GM10847 (cell line): ENCODE measurements at regions not wholly inside any gene's neighbourhood (a gene's known extent, or its start where the extent isn't known, plus 50 kb on each side); places are given as distances from the start of the nearest gene placed in this dataset.

Experiments
- POLR2A ChIP-seq: IDR thresholded peaks from 2 replicates; pipeline ENCODE4 v1.6.1; 2011; ENCODE audit not compliant: insufficient read length; ENCODE audit errors: extremely low read depth

DNA sequence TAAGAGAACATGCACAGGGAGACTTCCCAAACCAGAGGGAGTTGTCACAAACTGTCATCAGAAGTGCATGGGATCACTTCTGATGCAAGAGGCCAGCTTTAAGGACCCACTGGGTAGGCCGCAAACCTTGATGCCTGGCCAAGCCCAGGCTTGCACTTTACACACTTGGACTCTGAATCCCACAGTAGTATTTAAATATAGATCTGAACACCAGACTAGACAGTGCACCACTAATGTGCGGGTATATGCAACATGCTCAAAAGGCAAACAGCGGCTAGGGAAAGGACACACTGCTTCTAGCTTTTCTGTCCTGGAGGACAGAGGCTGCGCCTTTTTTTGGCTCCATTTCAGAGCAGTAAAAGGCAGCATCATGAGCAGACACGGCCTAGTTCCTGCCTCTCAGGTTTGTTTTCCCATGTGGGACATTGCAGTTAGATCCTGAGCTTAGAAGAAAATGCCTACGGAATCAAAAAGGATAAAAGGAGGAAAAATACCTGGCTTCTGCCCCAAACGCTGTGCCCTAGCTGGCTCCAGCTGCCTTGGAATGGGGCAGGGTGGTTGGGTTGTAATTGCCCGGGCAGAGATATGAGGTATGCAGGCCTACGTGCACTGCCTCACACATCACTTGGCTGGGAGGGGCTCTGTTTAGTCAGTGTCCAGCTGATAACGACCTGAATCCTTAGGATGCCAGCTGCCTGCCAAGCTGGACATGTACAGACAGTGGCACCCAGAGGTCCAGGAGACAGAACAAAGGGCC, 84.5 kb upstream of the EGLN3 start:
- no peak for TF ChIP-seq POLR2A

DNA sequence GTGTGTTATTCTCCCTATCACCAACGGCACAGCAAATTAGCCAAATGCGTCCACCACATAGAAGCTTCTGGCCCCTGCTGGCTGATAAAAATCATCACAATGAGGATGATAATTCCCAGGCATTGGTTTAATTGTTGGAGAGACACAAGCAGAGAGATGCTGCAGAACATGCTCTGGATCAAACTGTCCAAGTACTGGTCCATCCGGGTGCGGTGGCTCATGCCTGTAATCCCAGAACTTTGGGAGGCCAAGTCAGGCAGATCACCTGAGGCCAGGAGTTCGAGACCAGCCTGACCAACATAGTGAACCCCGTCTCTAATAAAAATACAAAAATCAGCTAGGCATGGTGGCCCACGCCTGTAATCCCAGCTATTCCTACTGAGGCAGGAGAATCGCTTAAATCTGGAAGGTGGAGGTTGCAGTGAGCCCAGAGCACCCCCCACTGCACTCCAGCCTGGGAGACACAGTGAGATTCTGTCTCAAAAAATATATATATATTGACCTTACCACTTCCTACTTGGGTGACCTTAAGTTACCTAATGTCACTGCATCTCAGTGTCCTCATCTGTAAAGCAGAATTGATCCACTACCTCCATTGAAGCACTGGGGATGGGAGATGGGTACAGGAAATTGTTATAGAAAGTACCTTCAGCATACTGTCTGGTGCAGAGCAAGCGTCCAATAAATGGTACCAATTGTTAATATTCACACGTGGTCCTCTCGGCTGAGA, 83.7 kb upstream of the EGLN3 start:
- TF ChIP-seq POLR2A, result no peak

DNA sequence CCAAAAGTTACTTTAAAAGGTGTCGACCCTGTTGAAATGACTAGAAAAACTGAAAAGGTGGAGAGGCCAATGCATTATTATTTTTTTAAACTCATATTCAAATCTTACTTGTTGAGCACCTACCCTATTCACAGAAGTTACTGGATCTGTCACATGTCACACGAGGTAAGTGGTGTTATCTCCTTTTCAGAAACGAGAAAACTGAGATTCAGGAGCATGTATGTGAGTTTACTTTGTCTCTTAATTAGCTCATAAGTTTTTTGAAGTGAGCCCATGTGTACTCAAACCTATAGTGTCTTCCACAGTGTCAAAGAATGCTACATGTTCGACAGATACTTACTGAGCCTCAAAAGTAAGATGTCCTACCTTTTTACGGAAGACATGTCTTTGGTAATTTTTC, 81.8 kb upstream of the EGLN3 start:
- no peak for TF ChIP-seq POLR2A

DNA sequence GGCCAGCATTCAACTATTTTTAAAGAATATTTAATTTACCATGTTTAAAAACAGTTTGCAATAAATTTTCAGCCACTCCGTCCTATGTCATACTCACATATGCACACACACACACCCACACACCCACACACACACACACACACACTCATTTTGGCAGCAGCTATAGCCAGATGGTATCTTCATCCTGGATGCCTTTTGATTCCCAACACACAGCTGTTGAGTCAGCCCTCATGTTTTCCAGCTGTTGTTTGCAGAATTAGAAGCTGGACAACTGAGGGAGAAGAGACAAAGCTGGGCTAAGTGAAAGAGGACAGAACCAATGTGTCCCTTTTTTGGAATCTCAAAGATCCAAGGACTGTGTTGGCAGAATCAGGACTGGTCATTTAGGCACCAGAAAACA, 80.0 kb upstream of the EGLN3 start:
- no peak for TF ChIP-seq POLR2A

DNA sequence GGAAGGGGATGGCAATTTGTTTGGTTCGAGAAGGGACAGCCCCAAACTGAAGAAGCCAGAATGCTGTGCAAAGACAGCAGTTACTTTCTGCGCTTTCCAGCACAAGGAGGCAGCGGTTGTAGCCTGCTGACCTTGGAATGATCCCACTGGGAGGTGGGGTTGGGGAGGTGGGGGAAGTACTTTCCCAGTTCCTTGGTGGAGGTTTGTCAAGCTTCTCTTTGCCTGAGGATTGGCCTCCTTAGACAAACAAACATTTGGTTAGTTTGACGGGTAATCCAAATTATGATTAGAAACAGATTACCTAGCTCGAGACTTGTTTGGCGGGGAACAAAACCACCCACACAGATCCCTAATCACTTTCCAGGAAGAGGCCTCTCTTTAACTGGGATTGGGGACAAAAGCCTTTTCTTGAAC, 79.1 kb upstream of the EGLN3 start:
- no peak for TF ChIP-seq POLR2A

DNA sequence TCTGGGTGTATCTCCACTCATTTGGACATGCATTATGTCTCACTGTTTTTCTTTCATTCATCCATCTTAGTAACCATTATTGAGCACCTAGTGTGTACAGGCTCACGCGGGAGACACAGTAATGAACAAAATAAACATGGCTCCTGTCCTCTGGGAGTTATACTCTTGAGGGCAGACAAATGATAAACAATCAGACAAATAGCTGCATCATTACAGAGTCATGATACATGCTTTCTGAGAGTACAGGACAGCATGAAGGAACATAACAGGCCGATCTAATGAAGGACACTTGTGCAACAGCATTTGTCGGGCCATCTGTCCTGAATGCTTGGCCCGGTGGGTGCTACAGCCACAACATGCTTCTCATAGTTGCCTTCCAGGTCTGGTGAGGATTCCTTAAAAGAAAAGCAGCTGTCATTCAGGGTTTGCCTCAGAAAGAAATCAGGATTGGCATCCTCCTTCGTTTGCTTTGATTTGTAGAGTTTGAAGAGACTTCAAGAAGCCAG, 77.2 kb upstream of the EGLN3 start:
- no peak for TF ChIP-seq POLR2A

DNA sequence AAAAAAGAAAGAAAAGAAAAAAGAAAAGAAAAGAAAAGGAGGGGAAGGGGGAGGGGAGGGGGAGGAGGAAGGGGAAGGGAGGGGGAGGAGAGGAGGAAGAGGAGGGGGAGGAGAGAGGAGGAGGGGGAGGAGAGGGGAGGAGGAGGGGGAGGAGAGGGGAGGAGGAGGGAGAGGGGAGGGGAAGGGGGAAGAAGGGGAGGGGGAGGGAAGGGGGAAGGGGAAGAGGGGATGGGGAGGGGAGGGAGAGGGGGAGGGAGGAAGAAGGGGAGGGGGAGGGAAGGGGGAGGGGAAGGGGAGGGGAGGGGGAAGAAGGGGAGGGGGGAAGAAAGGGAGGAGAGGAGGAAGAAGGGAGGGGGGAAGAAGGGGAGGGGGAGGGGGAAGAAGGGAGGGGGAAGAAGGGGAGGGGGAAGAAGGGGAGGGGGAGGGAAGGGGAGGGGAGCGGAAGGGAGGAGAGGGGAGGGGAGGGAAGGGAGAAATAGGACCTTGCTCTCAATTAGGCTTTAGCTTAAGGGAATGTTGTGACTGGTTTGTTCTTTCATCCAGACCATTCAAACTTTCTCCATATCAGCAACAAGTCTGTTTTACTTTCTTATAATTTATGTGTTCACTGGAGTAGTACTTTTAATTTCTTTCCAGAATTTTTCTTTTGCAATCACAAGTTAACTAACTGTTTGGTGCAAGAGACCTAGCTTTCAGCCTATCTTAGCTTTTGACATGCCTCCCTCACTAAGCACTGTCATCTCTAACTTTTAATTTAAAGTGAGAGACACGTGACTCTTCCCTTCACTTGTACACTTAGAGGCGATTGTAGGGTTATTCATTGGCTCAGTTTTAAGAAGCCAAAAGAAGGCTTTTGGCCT, 76.5 kb upstream of the EGLN3 start:
- no peak for TF ChIP-seq POLR2A

DNA sequence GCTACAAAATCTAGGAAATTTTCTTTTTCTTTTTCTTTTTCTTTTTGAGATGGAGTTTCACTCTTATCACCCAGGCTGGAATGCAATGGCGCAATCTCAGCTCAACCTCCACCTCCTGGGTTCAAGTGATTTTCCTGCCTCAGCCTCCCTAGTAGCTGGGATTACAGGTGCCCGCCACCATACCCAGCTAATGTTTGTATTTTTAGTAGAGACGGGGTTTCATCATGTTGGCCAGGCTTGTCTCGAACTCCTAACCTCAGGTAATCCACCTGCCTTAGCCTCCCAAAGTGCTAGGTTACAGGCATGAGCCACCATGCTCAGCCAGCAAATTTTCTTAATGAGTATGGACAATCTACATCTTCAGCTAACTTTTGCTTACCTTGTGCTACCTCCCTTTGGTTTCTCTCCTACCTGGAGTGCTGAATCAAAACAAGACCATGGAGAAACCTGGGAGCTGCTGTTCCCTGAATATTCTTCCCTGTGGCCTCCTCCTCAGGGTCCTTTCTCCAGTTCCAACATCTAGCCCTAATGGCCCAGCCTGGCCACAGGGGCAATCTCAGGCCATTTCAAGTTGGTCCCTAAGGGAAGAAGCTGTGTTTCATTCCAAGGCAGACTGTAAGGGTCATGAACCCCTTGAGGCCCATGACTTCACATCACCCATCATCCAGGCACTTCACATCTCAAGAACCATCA, 74.6 kb upstream of the EGLN3 start:
- TF ChIP-seq POLR2A, result no peak

DNA sequence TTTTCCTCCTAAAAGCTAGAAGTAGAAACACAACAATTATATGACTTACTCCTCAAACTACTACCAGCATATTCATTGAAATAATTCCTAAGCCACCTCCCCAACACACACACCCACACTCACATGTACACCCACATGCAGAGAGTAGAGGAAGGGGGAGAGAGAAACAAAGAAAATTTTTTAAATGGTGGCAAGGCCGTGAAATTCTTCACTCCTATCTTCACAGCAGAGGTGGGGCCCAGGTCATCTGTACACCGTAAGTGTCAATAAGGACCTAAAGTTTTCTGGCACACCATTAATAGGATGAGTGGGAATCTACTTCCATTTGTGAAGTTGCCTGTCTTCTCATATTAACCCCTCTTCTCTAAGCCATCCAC, 73.9 kb upstream of the EGLN3 start:
- TF ChIP-seq POLR2A, result no peak

DNA sequence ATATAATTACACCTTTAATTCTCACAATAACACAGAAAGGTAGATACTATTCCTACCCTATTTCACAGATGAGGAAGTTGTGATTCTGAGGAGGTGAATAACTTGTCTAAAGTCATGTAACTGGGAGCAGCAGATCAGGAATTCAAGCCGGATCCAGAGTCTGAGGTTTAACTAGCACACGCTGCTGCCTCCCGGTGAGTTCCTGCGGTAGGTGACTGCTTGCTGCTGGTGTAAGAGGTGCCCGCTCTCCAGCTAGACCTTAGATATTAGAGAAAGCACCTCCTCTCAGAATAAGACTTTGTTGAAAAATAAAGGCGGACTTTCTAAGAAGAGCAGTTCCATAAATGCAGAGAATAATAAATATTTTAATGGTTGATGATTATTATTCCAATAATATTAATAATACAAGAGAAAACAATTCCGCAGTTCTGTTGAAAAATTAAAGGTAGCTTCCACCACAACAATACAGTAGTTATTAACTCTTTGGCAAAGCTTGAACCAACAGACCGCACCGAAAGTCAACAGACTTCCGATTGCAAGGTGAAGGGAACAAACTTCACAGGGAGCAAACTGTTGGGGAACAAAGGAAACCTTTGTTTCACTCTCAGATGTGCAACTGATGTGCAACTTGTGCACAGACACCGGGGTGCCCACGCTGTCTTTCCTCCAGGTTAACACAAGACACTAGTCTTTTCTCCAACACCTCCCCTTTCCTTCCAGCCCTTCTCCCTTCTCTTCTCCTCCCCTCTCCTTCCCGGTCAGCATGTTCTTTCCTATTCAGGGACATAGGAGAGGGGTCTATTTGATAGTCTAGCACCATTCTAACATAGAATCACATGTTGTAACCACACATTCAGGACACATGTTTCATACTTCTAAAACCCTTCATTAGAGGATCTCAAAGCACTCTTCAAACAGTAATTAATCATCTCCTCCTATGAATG, 73.2 kb upstream of the EGLN3 start:
- TF ChIP-seq POLR2A, result no peak

DNA sequence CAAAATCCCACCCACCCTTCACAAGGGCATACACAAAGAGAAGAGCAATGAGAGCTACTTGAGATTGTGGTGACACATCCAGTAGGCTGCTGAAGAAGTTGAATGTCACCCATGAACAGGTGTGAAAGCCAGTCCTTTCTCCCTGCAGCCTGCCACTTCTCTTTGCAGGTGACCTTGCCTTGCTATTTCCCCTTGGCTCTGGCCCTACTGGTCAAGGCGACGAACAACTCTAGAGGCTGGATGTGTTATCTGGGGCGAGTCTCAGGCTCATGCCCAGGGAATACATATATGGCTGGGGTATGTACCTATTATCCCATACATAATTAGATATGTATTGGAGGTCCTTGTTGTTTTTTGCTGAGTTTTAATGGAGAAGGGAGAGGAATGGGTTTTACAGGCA, 70.2 kb upstream of the EGLN3 start:
- no peak for TF ChIP-seq POLR2A

DNA sequence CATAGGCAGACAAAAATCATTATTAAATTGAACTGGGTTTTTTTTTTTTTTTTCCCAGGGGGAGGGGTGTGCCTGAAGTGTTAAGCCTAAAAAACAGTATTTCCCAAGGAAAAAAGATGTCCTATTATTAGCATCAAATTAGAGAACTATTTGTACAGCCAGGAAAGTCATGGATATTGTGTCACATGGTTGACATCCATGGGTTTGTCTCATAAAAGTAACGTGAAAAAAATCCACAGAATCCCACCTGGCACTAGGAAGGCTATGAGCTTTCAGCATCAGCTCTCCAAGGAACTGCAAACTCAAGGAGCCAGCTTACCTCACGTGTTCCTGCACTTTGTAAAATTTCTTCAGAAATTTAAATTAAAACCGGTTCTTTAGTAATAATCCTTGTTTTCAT, 69.1 kb upstream of the EGLN3 start:
- TF ChIP-seq POLR2A, result no peak

DNA sequence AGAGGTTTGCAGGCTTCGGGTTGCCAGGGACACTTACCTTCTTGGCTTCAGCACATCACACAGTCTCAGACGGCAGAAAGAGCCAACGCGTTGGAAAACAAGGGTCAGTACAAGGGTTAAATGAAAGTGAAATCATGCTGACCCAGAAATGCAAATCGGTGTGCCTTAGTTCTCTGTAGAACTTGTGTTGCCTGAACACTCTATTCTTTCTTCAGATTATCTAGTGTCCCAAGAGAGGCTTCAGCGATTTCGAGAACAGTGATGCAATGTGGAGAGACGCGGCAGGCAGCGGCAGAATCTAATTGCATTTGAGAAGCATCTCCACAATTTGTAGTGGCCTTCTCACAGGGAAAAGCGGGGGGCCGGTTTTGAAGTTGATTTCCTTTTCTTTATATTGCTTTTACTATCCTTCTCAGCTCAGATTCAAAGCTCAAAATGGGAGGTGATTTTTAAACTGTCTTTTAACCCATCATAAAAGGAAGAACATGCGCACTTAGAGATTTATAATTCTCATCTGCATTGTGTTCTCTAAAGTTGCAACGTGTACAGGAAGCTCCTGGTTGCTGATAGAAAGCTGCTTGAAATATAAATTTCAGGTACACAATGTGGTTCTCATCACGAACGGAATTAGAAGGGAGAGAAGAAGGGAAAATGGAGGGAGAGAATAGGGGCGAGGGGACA, 67.8 kb upstream of the EGLN3 start:
- no peak for TF ChIP-seq POLR2A
